ENCODE measurements at regions not wholly inside any gene's neighbourhood (a gene's known extent, or its start where the extent isn't known, plus 50 kb on each side); places are given as distances from the start of the nearest gene placed in this dataset.

- TF ChIP-seq, protein P1, sequence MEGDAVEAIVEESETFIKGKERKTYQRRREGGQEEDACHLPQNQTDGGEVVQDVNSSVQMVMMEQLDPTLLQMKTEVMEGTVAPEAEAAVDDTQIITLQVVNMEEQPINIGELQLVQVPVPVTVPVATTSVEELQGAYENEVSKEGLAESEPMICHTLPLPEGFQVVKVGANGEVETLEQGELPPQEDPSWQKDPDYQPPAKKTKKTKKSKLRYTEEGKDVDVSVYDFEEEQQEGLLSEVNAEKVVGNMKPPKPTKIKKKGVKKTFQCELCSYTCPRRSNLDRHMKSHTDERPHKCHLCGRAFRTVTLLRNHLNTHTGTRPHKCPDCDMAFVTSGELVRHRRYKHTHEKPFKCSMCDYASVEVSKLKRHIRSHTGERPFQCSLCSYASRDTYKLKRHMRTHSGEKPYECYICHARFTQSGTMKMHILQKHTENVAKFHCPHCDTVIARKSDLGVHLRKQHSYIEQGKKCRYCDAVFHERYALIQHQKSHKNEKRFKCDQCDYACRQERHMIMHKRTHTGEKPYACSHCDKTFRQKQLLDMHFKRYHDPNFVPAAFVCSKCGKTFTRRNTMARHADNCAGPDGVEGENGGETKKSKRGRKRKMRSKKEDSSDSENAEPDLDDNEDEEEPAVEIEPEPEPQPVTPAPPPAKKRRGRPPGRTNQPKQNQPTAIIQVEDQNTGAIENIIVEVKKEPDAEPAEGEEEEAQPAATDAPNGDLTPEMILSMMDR (IDR thresholded peaks at IDR 0.05; ENCODE audit: poor library complexity, severe bottlenecking): peak; percentile 67
- no peak for TF ChIP-seq POLR2AphosphoS5 (IDR thresholded peaks at IDR 0.05)
- TF ChIP-seq EP300 (conservative IDR thresholded peaks at IDR 0.05; ENCODE audit: poor library complexity, severe bottlenecking): no peak
- no peak for TF ChIP-seq MXI1 (conservative IDR thresholded peaks at IDR 0.05; ENCODE audit: poor library complexity, severe bottlenecking)
- no peak for TF ChIP-seq TAF1 (IDR thresholded peaks at IDR 0.05; ENCODE audit: low read depth)
- TF ChIP-seq SMC3 (conservative IDR thresholded peaks at IDR 0.05; ENCODE audit: poor library complexity): peak; percentile 81
These were observed 513.8 kb upstream of the FAM241A start for GRCh38 chr4:111631215-111631999.
